ENCODE measurements at regions not wholly inside any gene's neighbourhood (a gene's known extent, or its start where the extent isn't known, plus 50 kb on each side); places are given as distances from the start of the nearest gene placed in this dataset.

- Histone ChIP-seq H3K9me3 (ENCODE audit: low read depth, low read length) (peaks cover 12% of the 10 kb centered on the region), H3K4me2 (ENCODE audit: insufficient read depth, low read length) (no peak overlapping the region), H3K27ac (ENCODE audit: low read depth, low read length) (no peak overlapping the region), H3K4me1 (ENCODE audit: insufficient read depth, low read length) (no peaks in the 10 kb centered on the region), H3K36me3 (ENCODE audit: insufficient read depth, low read length) (no peaks in the 10 kb centered on the region), H3K4me3 (ENCODE audit: insufficient read depth, low read length) (no peak overlapping the region), H4K20me1 (ENCODE audit: insufficient read depth, low read length) (no peaks in the 10 kb centered on the region), H3K27me3 (ENCODE audit: insufficient read depth, low read length) (no peaks in the 10 kb centered on the region), H3K79me2 (ENCODE audit: insufficient read depth, low read length) (no peaks in the 10 kb centered on the region), H2AFZ (ENCODE audit: low read length) (no peak overlapping the region)
- DNase-seq (ENCODE audit: insufficient read length, low spot score, missing footprints) = no peak
- TF ChIP-seq CTCF (IDR thresholded peaks at IDR 0.05; ENCODE audit: extremely low read depth, low read depth, low read length) = no peak
Observed at GRCh38 chr2:3974765-3975164, 271.4 kb downstream of the DCDC2C start.

- Histone ChIP-seq H3K27ac (ENCODE audit: low read depth, low read length) (no peak overlapping the region), H3K79me2 (ENCODE audit: insufficient read depth, low read length) (no peaks in the 10 kb centered on the region), H2AFZ (ENCODE audit: low read length) (no peak overlapping the region), H3K4me3 (ENCODE audit: insufficient read depth, low read length) (no peak overlapping the region), H3K4me2 (ENCODE audit: insufficient read depth, low read length) (no peak overlapping the region), H4K20me1 (ENCODE audit: insufficient read depth, low read length) (no peaks in the 10 kb centered on the region), H3K36me3 (ENCODE audit: insufficient read depth, low read length) (no peaks in the 10 kb centered on the region), H3K4me1 (ENCODE audit: insufficient read depth, low read length) (no peaks in the 10 kb centered on the region), H3K27me3 (ENCODE audit: insufficient read depth, low read length) (no peaks in the 10 kb centered on the region), H3K9me3 (ENCODE audit: low read depth, low read length) (peaks cover 2% of the 10 kb centered on the region)
- no peak for DNase-seq (ENCODE audit: insufficient read length, low spot score, missing footprints)
- TF ChIP-seq CTCF (IDR thresholded peaks at IDR 0.05; ENCODE audit: extremely low read depth, low read depth, low read length) = no peak
Observed at GRCh38 chr2:3981446-3981987, 278.1 kb downstream of the DCDC2C start.

- H4K20me1 ChIP-seq (ENCODE audit: insufficient read depth, low read length) = no peaks in the 10 kb centered on the region
- no peaks in the 10 kb centered on the region for H3K27me3 ChIP-seq (ENCODE audit: insufficient read depth, low read length)
- H3K4me2 ChIP-seq (ENCODE audit: insufficient read depth, low read length) = no peak overlapping the region
- H2AFZ ChIP-seq (ENCODE audit: low read length) = no peak overlapping the region
- DNase-seq (ENCODE audit: insufficient read length, low spot score, missing footprints) = no peak
- no peak overlapping the region for H3K4me3 ChIP-seq (ENCODE audit: insufficient read depth, low read length)
- TF ChIP-seq CTCF (IDR thresholded peaks at IDR 0.05; ENCODE audit: extremely low read depth, low read depth, low read length) = no peak
- no peaks in the 10 kb centered on the region for H3K79me2 ChIP-seq (ENCODE audit: insufficient read depth, low read length)
- H3K36me3 ChIP-seq (ENCODE audit: insufficient read depth, low read length) = no peaks in the 10 kb centered on the region
- H3K9me3 ChIP-seq (ENCODE audit: low read depth, low read length) = peaks cover 2% of the 10 kb centered on the region
- H3K4me1 ChIP-seq (ENCODE audit: insufficient read depth, low read length) = no peaks in the 10 kb centered on the region
- H3K27ac ChIP-seq (ENCODE audit: low read depth, low read length) = no peak overlapping the region
Observed at GRCh38 chr2:3982160-3982559, 278.8 kb downstream of the DCDC2C start.

GRCh38 chr2:3986063-3986462 is 282.7 kb downstream of the DCDC2C start:
- no peak for DNase-seq (ENCODE audit: insufficient read length, low spot score, missing footprints)
- no peaks in the 10 kb centered on the region for H4K20me1 ChIP-seq (ENCODE audit: insufficient read depth, low read length)
- H3K4me2 ChIP-seq (ENCODE audit: insufficient read depth, low read length) = no peak overlapping the region
- no peak overlapping the region for H2AFZ ChIP-seq (ENCODE audit: low read length)
- H3K4me1 ChIP-seq (ENCODE audit: insufficient read depth, low read length) = no peaks in the 10 kb centered on the region
- no peaks in the 10 kb centered on the region for H3K27me3 ChIP-seq (ENCODE audit: insufficient read depth, low read length)
- no peak for TF ChIP-seq CTCF (IDR thresholded peaks at IDR 0.05; ENCODE audit: extremely low read depth, low read depth, low read length)
- H3K36me3 ChIP-seq (ENCODE audit: insufficient read depth, low read length) = no peaks in the 10 kb centered on the region
- no peak overlapping the region for H3K27ac ChIP-seq (ENCODE audit: low read depth, low read length)
- H3K9me3 ChIP-seq (ENCODE audit: low read depth, low read length) = peaks cover 2% of the 10 kb centered on the region
- H3K79me2 ChIP-seq (ENCODE audit: insufficient read depth, low read length) = no peaks in the 10 kb centered on the region
- no peak overlapping the region for H3K4me3 ChIP-seq (ENCODE audit: insufficient read depth, low read length)
